ENCODE measurements at regions not wholly inside any gene's neighbourhood (a gene's known extent, or its start where the extent isn't known, plus 50 kb on each side); places are given as distances from the start of the nearest gene placed in this dataset.

GRCh38 chr19:31185261-31185660 lies 164.0 kb downstream of the TSHZ3 start:
- Histone ChIP-seq H3K4me3 (ENCODE audit: low read depth, low read length) (no peak overlapping the region), H3K27me3 (ENCODE audit: control insufficient read depth, insufficient read depth, low read length) (peaks cover 3% of the 10 kb centered on the region), H3K4me1 (ENCODE audit: control insufficient read depth, insufficient read depth, low read length, poor library complexity, severe bottlenecking) (no peaks in the 10 kb centered on the region), H3K27ac (ENCODE audit: insufficient read depth, low read length, poor library complexity, severe bottlenecking) (no peak overlapping the region), H3K9me3 (ENCODE audit: control insufficient read depth in 2 of 2, low read length in 2 of 2) (peaks cover 0 to 6% of the 10 kb centered on the region in 2 experiments), H3K36me3 (ENCODE audit: control insufficient read depth, insufficient read depth, low read length) (no peaks in the 10 kb centered on the region)
- H3K4me1 Mint-ChIP-seq: peaks cover 0 to 5% (median 0%) of the 10 kb centered on the region in 4 donors
- H3K36me3 Mint-ChIP-seq: no peaks in the 10 kb centered on the region
- H3K27me3 Mint-ChIP-seq: peaks cover 12% of the 10 kb centered on the region
- H3K9me3 Mint-ChIP-seq: peaks cover 0 to 11% (median 6%) of the 10 kb centered on the region in 7 donors
- DNase-seq: no peak
- ATAC-seq (ENCODE audit: low read depth in 2 of 2): no peak
- H3K4me3 Mint-ChIP-seq: no peak overlapping the region
- H3K27ac Mint-ChIP-seq: no peak overlapping the region

- no peak overlapping the region for H3K27ac ChIP-seq (ENCODE audit: insufficient read depth, low read length, poor library complexity, severe bottlenecking)
- ATAC-seq (ENCODE audit: low read depth in 2 of 2) (no peak), DNase-seq (no peak)
- Mint-ChIP-seq H3K27me3 (peaks cover 8% of the 10 kb centered on the region), H3K27ac (no peak overlapping the region), H3K36me3 (no peaks in the 10 kb centered on the region), H3K4me3 (no peak overlapping the region), H3K9me3 (peaks cover 0 to 2% (median 0%) of the 10 kb centered on the region in 7 donors), H3K4me1 (peaks cover 0 to 5% (median 0%) of the 10 kb centered on the region in 4 donors)
- H3K27me3 ChIP-seq (ENCODE audit: control insufficient read depth, insufficient read depth, low read length): peaks cover 2% of the 10 kb centered on the region
- no peaks in the 10 kb centered on the region for H3K9me3 ChIP-seq (ENCODE audit: control insufficient read depth in 2 of 2, low read length in 2 of 2)
- no peak overlapping the region for H3K4me3 ChIP-seq (ENCODE audit: low read depth, low read length)
- no peaks in the 10 kb centered on the region for H3K4me1 ChIP-seq (ENCODE audit: control insufficient read depth, insufficient read depth, low read length, poor library complexity, severe bottlenecking)
- H3K36me3 ChIP-seq (ENCODE audit: control insufficient read depth, insufficient read depth, low read length): no peaks in the 10 kb centered on the region
These were observed 167.7 kb downstream of the TSHZ3 start for GRCh38 chr19:31181535-31181934.

- H3K27me3 ChIP-seq (ENCODE audit: control insufficient read depth, insufficient read depth, low read length): peaks cover 2% of the 10 kb centered on the region
- H3K4me3 Mint-ChIP-seq: no peak overlapping the region
- ATAC-seq (ENCODE audit: low read depth in 2 of 2) (no peak), DNase-seq (no peak)
- H3K36me3 Mint-ChIP-seq: no peaks in the 10 kb centered on the region
- H3K36me3 ChIP-seq (ENCODE audit: control insufficient read depth, insufficient read depth, low read length): no peaks in the 10 kb centered on the region
- H3K4me1 ChIP-seq (ENCODE audit: control insufficient read depth, insufficient read depth, low read length, poor library complexity, severe bottlenecking): no peaks in the 10 kb centered on the region
- H3K4me1 Mint-ChIP-seq: peaks cover 0 to 4% (median 0%) of the 10 kb centered on the region in 4 donors
- no peak overlapping the region for H3K4me3 ChIP-seq (ENCODE audit: low read depth, low read length)
- H3K9me3 ChIP-seq (ENCODE audit: control insufficient read depth in 2 of 2, low read length in 2 of 2): no peaks in the 10 kb centered on the region
- no peak overlapping the region for H3K27ac Mint-ChIP-seq
- H3K27me3 Mint-ChIP-seq: peaks cover 13% of the 10 kb centered on the region
- H3K27ac ChIP-seq (ENCODE audit: insufficient read depth, low read length, poor library complexity, severe bottlenecking): no peak overlapping the region
- peaks cover 0 to 4% (median 0%) of the 10 kb centered on the region in 7 donors for H3K9me3 Mint-ChIP-seq
These were observed 168.3 kb downstream of the TSHZ3 start for GRCh38 chr19:31180907-31181306.

GRCh38 chr19:31179471-31179852 lies 169.8 kb downstream of the TSHZ3 start:
- Mint-ChIP-seq H3K4me3 (no peak overlapping the region), H3K9me3 (peaks cover 0 to 2% (median 0%) of the 10 kb centered on the region in 7 donors), H3K36me3 (no peaks in the 10 kb centered on the region), H3K4me1 (no peaks in the 10 kb centered on the region), H3K27me3 (peaks cover 9% of the 10 kb centered on the region), H3K27ac (no peak overlapping the region)
- no peak for ATAC-seq (ENCODE audit: low read depth in 2 of 2)
- peaks cover 2% of the 10 kb centered on the region for H3K27me3 ChIP-seq (ENCODE audit: control insufficient read depth, insufficient read depth, low read length)
- H3K4me1 ChIP-seq (ENCODE audit: control insufficient read depth, insufficient read depth, low read length, poor library complexity, severe bottlenecking): no peaks in the 10 kb centered on the region
- H3K4me3 ChIP-seq (ENCODE audit: low read depth, low read length): no peak overlapping the region
- H3K9me3 ChIP-seq (ENCODE audit: control insufficient read depth in 2 of 2, low read length in 2 of 2): no peaks in the 10 kb centered on the region
- no peak for DNase-seq
- no peaks in the 10 kb centered on the region for H3K36me3 ChIP-seq (ENCODE audit: control insufficient read depth, insufficient read depth, low read length)
- no peak overlapping the region for H3K27ac ChIP-seq (ENCODE audit: insufficient read depth, low read length, poor library complexity, severe bottlenecking)

GRCh38 chr19:31178833-31179470 lies 170.3 kb downstream of the TSHZ3 start:
- ATAC-seq (ENCODE audit: low read depth in 2 of 2) (no peak), DNase-seq (no peak)
- Histone ChIP-seq H3K27me3 (ENCODE audit: control insufficient read depth, insufficient read depth, low read length) (peaks cover 2% of the 10 kb centered on the region), H3K36me3 (ENCODE audit: control insufficient read depth, insufficient read depth, low read length) (no peaks in the 10 kb centered on the region), H3K27ac (ENCODE audit: insufficient read depth, low read length, poor library complexity, severe bottlenecking) (no peak overlapping the region), H3K4me1 (ENCODE audit: control insufficient read depth, insufficient read depth, low read length, poor library complexity, severe bottlenecking) (no peaks in the 10 kb centered on the region), H3K4me3 (ENCODE audit: low read depth, low read length) (no peak overlapping the region), H3K9me3 (ENCODE audit: control insufficient read depth in 2 of 2, low read length in 2 of 2) (no peaks in the 10 kb centered on the region)
- no peak overlapping the region for H3K27ac Mint-ChIP-seq
- H3K9me3 Mint-ChIP-seq: peaks cover 0 to 2% (median 0%) of the 10 kb centered on the region in 7 donors
- peaks cover 13% of the 10 kb centered on the region for H3K27me3 Mint-ChIP-seq
- no peak overlapping the region for H3K4me3 Mint-ChIP-seq
- no peaks in the 10 kb centered on the region for H3K36me3 Mint-ChIP-seq
- no peaks in the 10 kb centered on the region for H3K4me1 Mint-ChIP-seq

GRCh38 chr19:31177246-31177645 lies 172.0 kb downstream of the TSHZ3 start:
- Mint-ChIP-seq H3K36me3 (no peaks in the 10 kb centered on the region), H3K27me3 (peaks cover 17% of the 10 kb centered on the region), H3K9me3 (peaks cover 0 to 2% (median 0%) of the 10 kb centered on the region in 7 donors), H3K27ac (no peak overlapping the region), H3K4me1 (no peaks in the 10 kb centered on the region), H3K4me3 (no peak overlapping the region)
- ATAC-seq (ENCODE audit: low read depth in 2 of 2): no peak
- DNase-seq: no peak
- Histone ChIP-seq H3K9me3 (ENCODE audit: control insufficient read depth in 2 of 2, low read length in 2 of 2) (no peaks in the 10 kb centered on the region), H3K27ac (ENCODE audit: insufficient read depth, low read length, poor library complexity, severe bottlenecking) (no peak overlapping the region), H3K4me1 (ENCODE audit: control insufficient read depth, insufficient read depth, low read length, poor library complexity, severe bottlenecking) (no peaks in the 10 kb centered on the region), H3K4me3 (ENCODE audit: low read depth, low read length) (no peak overlapping the region), H3K27me3 (ENCODE audit: control insufficient read depth, insufficient read depth, low read length) (peaks cover 2% of the 10 kb centered on the region), H3K36me3 (ENCODE audit: control insufficient read depth, insufficient read depth, low read length) (no peaks in the 10 kb centered on the region)

GRCh38 chr19:31175564-31176348 lies 173.5 kb downstream of the TSHZ3 start:
- Mint-ChIP-seq H3K27ac (no peak overlapping the region), H3K36me3 (no peaks in the 10 kb centered on the region)
- H3K36me3 ChIP-seq (ENCODE audit: control insufficient read depth, insufficient read depth, low read length): no peaks in the 10 kb centered on the region

More at GRCh38 chr19:31175564-31176348, 173.5 kb downstream of the TSHZ3 start:
- no peaks in the 10 kb centered on the region for H3K9me3 ChIP-seq (ENCODE audit: control insufficient read depth in 2 of 2, low read length in 2 of 2)
- DNase-seq: no peak
- H3K27ac ChIP-seq (ENCODE audit: insufficient read depth, low read length, poor library complexity, severe bottlenecking): no peak overlapping the region
- no peaks in the 10 kb centered on the region for H3K4me1 Mint-ChIP-seq
- no peak overlapping the region for H3K4me3 ChIP-seq (ENCODE audit: low read depth, low read length)
- H3K27me3 Mint-ChIP-seq: peaks cover 17% of the 10 kb centered on the region
- H3K9me3 Mint-ChIP-seq: peaks cover 0 to 2% (median 0%) of the 10 kb centered on the region in 7 donors
- no peak overlapping the region for H3K4me3 Mint-ChIP-seq
- peaks cover 2% of the 10 kb centered on the region for H3K27me3 ChIP-seq (ENCODE audit: control insufficient read depth, insufficient read depth, low read length)
- no peaks in the 10 kb centered on the region for H3K4me1 ChIP-seq (ENCODE audit: control insufficient read depth, insufficient read depth, low read length, poor library complexity, severe bottlenecking)
- ATAC-seq (ENCODE audit: low read depth in 2 of 2): peak in 1 of 2 donors; percentile 28

Measured in CD4-positive, CD25-positive, alpha-beta regulatory T cell (primary cell).